ENCODE measurements at regions not wholly inside any gene's neighbourhood (a gene's known extent, or its start where the extent isn't known, plus 50 kb on each side); places are given as distances from the start of the nearest gene placed in this dataset.

DNA sequence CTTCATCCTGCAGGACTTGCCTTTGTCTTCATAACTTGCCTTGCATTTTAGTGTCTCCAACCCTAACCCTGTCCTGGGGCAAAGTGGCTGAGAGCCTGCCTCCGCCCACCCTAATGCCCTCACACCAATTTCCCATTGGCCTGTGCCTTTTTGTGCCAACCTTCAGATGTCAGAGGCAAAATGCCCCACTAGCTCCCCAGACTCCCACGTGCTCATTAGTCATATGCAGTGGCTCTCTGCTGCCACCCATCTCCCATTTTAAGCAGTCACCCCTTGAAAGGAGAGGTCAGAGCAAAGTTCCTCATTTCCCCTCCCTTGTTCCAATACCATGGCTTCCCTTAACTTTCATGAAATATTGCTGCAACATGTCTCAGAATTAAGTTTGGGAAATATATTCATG, 74.8 kb upstream of the PASD1 start:
- 100% methylated on average over 1 of the region's 2 CpGs for WGBS (ENCODE audit: insufficient coverage)
- no peaks in the 10 kb centered on the region for H3K9me3 Mint-ChIP-seq (ENCODE audit: insufficient read depth)
- DNase-seq (peak; percentile 5), ATAC-seq (ENCODE audit: low read depth) (no peak)
- no peak overlapping the region for H2AFZ ChIP-seq (ENCODE audit: insufficient read depth, low read depth, low read length, poor library complexity, severe bottlenecking)
- H3K4me1 ChIP-seq (ENCODE audit: control insufficient read depth in 2 of 2, insufficient read depth in 2 of 2, low read length in 2 of 2) = no peaks in the 10 kb centered on the region
- H3K4me1 Mint-ChIP-seq = no peaks in the 10 kb centered on the region
- H3K27ac ChIP-seq (ENCODE audit: low read length in 2 of 2) = no peak overlapping the region
- H3K27me3 Mint-ChIP-seq = no peaks in the 10 kb centered on the region
- no peak overlapping the region for H3K9ac ChIP-seq (ENCODE audit: low read length)
- no peak overlapping the region for H3K27ac Mint-ChIP-seq
- no peak overlapping the region for H3K4me3 Mint-ChIP-seq
- POLR2A ChIA-PET = no interaction called here
- TF ChIP-seq, protein P1, sequence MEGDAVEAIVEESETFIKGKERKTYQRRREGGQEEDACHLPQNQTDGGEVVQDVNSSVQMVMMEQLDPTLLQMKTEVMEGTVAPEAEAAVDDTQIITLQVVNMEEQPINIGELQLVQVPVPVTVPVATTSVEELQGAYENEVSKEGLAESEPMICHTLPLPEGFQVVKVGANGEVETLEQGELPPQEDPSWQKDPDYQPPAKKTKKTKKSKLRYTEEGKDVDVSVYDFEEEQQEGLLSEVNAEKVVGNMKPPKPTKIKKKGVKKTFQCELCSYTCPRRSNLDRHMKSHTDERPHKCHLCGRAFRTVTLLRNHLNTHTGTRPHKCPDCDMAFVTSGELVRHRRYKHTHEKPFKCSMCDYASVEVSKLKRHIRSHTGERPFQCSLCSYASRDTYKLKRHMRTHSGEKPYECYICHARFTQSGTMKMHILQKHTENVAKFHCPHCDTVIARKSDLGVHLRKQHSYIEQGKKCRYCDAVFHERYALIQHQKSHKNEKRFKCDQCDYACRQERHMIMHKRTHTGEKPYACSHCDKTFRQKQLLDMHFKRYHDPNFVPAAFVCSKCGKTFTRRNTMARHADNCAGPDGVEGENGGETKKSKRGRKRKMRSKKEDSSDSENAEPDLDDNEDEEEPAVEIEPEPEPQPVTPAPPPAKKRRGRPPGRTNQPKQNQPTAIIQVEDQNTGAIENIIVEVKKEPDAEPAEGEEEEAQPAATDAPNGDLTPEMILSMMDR (IDR thresholded peaks at IDR 0.05) = no peak
- no peak for TF ChIP-seq EZH2 (IDR thresholded peaks at IDR 0.05; ENCODE audit: borderline replicate concordance, insufficient read depth, low read depth, low read length, poor library complexity, severe bottlenecking)
- H3K4me3 ChIP-seq (ENCODE audit: control extremely low read depth in 1 of 5, extremely low read depth in 1 of 5, insufficient read depth in 1 of 5, low read depth in 2 of 5, low read length in 4 of 5) = no peak overlapping the region
- intact Hi-C loops (cut with micrococcal nuclease) = no loop called here
- no peaks in the 10 kb centered on the region for H3K79me2 ChIP-seq (ENCODE audit: control insufficient read depth, insufficient read depth, low read length)
- H3K9me3 ChIP-seq (ENCODE audit: control extremely low read depth in 1 of 3, control insufficient read depth in 2 of 3, insufficient read depth in 1 of 3, low read length in 2 of 3) = no peaks in the 10 kb centered on the region
- H4K20me1 ChIP-seq (ENCODE audit: control insufficient read depth, insufficient read depth, low read length, poor library complexity, severe bottlenecking) = no peaks in the 10 kb centered on the region
- CTCF ChIA-PET = no interaction called here
- H3K36me3 ChIP-seq (replicated peaks in 1 of 2; ENCODE audit: control extremely low read depth in 1 of 2, control insufficient read depth in 1 of 2, extremely low read depth in 1 of 2, insufficient read depth in 2 of 2, low read length in 1 of 2) = no peaks in the 10 kb centered on the region
- no peak overlapping the region for H3K4me2 ChIP-seq (replicated peaks; ENCODE audit: low read depth, low read length, poor library complexity, severe bottlenecking)
- H3K27me3 ChIP-seq (replicated peaks in 1 of 4; ENCODE audit: control extremely low read depth in 1 of 4, control insufficient read depth in 3 of 4, insufficient read depth in 4 of 4, low read length in 3 of 4) = no peaks in the 10 kb centered on the region

DNA sequence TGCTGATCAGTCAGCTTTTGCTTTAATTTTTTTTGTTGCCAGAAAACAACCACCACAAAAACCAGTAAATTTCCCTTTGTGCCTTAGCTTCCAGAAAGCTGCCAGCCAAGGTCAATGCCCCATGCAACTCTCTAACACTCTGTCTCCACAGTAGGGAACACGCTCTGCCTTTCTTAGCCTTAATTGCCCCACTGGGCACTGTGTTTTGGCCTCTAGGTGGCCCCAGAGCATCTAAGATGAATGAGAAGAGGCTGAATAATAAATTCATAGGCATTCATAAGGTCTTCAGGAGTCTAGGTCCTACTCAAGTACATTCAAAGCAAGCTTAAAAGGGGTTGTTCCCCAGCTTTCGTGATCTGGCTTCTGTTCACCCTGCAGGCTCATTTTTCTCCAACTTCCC, 57.7 kb upstream of the PASD1 start:
- no peak overlapping the region for H3K27ac Mint-ChIP-seq
- intact Hi-C loops (cut with micrococcal nuclease) = no loop called here

More for the DNA sequence above, 57.7 kb upstream of the PASD1 start:
- H3K79me2 ChIP-seq (ENCODE audit: control insufficient read depth, insufficient read depth, low read length) = no peaks in the 10 kb centered on the region
- no peaks in the 10 kb centered on the region for H3K9me3 Mint-ChIP-seq (ENCODE audit: insufficient read depth)
- H3K4me3 Mint-ChIP-seq = no peak overlapping the region
- H3K4me1 Mint-ChIP-seq = no peaks in the 10 kb centered on the region
- no peaks in the 10 kb centered on the region for H3K27me3 ChIP-seq (replicated peaks in 1 of 4; ENCODE audit: control extremely low read depth in 1 of 4, control insufficient read depth in 3 of 4, insufficient read depth in 4 of 4, low read length in 3 of 4)
- no peak overlapping the region for H3K27ac ChIP-seq (ENCODE audit: low read length in 2 of 2)
- no peaks in the 10 kb centered on the region for H3K9me3 ChIP-seq (ENCODE audit: control extremely low read depth in 1 of 3, control insufficient read depth in 2 of 3, insufficient read depth in 1 of 3, low read length in 2 of 3)
- CTCF ChIA-PET = no interaction called here
- no peak for TF ChIP-seq EZH2 (IDR thresholded peaks at IDR 0.05; ENCODE audit: borderline replicate concordance, insufficient read depth, low read depth, low read length, poor library complexity, severe bottlenecking)
- TF ChIP-seq, protein P1 (IDR thresholded peaks at IDR 0.05) = no peak
- no peaks in the 10 kb centered on the region for H4K20me1 ChIP-seq (ENCODE audit: control insufficient read depth, insufficient read depth, low read length, poor library complexity, severe bottlenecking)
- no peak overlapping the region for H3K9ac ChIP-seq (ENCODE audit: low read length)
- no peaks in the 10 kb centered on the region for H3K27me3 Mint-ChIP-seq
- ATAC-seq (ENCODE audit: low read depth) = no peak
- no peak overlapping the region for H2AFZ ChIP-seq (ENCODE audit: insufficient read depth, low read depth, low read length, poor library complexity, severe bottlenecking)
- H3K36me3 ChIP-seq (replicated peaks in 1 of 2; ENCODE audit: control extremely low read depth in 1 of 2, control insufficient read depth in 1 of 2, extremely low read depth in 1 of 2, insufficient read depth in 2 of 2, low read length in 1 of 2) = no peaks in the 10 kb centered on the region
- POLR2A ChIA-PET = no interaction called here
- no peaks in the 10 kb centered on the region for H3K4me1 ChIP-seq (ENCODE audit: control insufficient read depth in 2 of 2, insufficient read depth in 2 of 2, low read length in 2 of 2)
- no peak overlapping the region for H3K4me2 ChIP-seq (replicated peaks; ENCODE audit: low read depth, low read length, poor library complexity, severe bottlenecking)
- DNase-seq = no peak
- WGBS (ENCODE audit: insufficient coverage) = 67% methylated on average over 1 of the region's 2 CpGs
- H3K4me3 ChIP-seq (ENCODE audit: control extremely low read depth in 1 of 5, extremely low read depth in 1 of 5, insufficient read depth in 1 of 5, low read depth in 2 of 5, low read length in 4 of 5) = no peak overlapping the region

All from B cell (primary cell).